ENCODE measurements at regions not wholly inside any gene's neighbourhood (a gene's known extent, or its start where the extent isn't known, plus 50 kb on each side); places are given as distances from the start of the nearest gene placed in this dataset.

- Histone ChIP-seq H2AFZ (ENCODE audit: low read depth, low read length, severe bottlenecking) (no peak overlapping the region), H4K20me1 (ENCODE audit: low read depth, low read length) (no peaks in the 10 kb centered on the region), H3K4me2 (ENCODE audit: low read depth, low read length, poor library complexity, severe bottlenecking) (no peak overlapping the region), H3K4me3 (ENCODE audit: insufficient read depth, low read length, poor library complexity, severe bottlenecking) (no peak overlapping the region), H3K27me3 (ENCODE audit: low read length) (no peaks in the 10 kb centered on the region), H3K79me2 (ENCODE audit: insufficient read depth, low read length) (no peaks in the 10 kb centered on the region), H3K9me3 (ENCODE audit: insufficient read depth, low read length) (no peaks in the 10 kb centered on the region), H3K36me3 (ENCODE audit: low read length) (no peaks in the 10 kb centered on the region), H3K27ac (ENCODE audit: low read depth, low read length) (no peak overlapping the region), H3K9ac (ENCODE audit: low read length) (no peak overlapping the region), H3F3A (ENCODE audit: insufficient read depth) (no peaks in the 10 kb centered on the region), H3K9me2 (replicated peaks; ENCODE audit: insufficient read depth, low read length) (no peaks in the 10 kb centered on the region)
- no peak for TF ChIP-seq EZH2phosphoT487 (conservative IDR thresholded peaks at IDR 0.05; ENCODE audit: low read length)
- TF ChIP-seq, protein P1, sequence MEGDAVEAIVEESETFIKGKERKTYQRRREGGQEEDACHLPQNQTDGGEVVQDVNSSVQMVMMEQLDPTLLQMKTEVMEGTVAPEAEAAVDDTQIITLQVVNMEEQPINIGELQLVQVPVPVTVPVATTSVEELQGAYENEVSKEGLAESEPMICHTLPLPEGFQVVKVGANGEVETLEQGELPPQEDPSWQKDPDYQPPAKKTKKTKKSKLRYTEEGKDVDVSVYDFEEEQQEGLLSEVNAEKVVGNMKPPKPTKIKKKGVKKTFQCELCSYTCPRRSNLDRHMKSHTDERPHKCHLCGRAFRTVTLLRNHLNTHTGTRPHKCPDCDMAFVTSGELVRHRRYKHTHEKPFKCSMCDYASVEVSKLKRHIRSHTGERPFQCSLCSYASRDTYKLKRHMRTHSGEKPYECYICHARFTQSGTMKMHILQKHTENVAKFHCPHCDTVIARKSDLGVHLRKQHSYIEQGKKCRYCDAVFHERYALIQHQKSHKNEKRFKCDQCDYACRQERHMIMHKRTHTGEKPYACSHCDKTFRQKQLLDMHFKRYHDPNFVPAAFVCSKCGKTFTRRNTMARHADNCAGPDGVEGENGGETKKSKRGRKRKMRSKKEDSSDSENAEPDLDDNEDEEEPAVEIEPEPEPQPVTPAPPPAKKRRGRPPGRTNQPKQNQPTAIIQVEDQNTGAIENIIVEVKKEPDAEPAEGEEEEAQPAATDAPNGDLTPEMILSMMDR (IDR thresholded peaks at IDR 0.05; ENCODE audit: insufficient read depth, low read length, poor library complexity, severe bottlenecking) = no peak
These were observed 280.1 kb upstream of the ZFP42 start for GRCh38 chr4:187715466-187715865.

DNA sequence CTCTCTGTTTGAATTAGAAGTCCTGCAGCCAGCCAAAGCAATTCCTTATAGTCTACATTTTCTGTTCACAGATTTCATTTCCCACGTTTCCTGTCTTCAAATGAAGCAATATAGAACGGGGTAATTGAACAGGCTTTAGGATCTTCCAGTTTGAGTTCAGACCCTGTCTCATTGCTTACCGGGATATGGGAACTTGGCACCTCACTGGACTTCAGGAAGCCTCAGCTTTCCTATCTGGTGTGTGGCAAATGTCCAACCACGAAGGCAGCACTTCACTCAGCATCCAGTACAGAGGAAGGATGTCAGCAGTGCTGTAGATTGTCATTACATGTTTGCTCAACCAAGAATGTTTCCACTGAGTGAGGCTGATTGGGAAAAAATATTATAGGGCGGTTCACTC, 271.1 kb upstream of the ZFP42 start:
- Histone ChIP-seq H2AFZ (ENCODE audit: low read depth, low read length, severe bottlenecking) (no peak overlapping the region), H3K79me2 (ENCODE audit: insufficient read depth, low read length) (no peaks in the 10 kb centered on the region), H3K4me3 (ENCODE audit: insufficient read depth, low read length, poor library complexity, severe bottlenecking) (no peak overlapping the region), H3F3A (ENCODE audit: insufficient read depth) (no peaks in the 10 kb centered on the region), H3K9me2 (replicated peaks; ENCODE audit: insufficient read depth, low read length) (no peaks in the 10 kb centered on the region), H3K36me3 (ENCODE audit: low read length) (no peaks in the 10 kb centered on the region), H3K4me2 (ENCODE audit: low read depth, low read length, poor library complexity, severe bottlenecking) (no peak overlapping the region), H3K9ac (ENCODE audit: low read length) (no peak overlapping the region), H3K27ac (ENCODE audit: low read depth, low read length) (no peak overlapping the region), H3K27me3 (ENCODE audit: low read length) (no peaks in the 10 kb centered on the region), H4K20me1 (ENCODE audit: low read depth, low read length) (no peaks in the 10 kb centered on the region), H3K9me3 (ENCODE audit: insufficient read depth, low read length) (no peaks in the 10 kb centered on the region)
- TF ChIP-seq, protein P1 (IDR thresholded peaks at IDR 0.05; ENCODE audit: insufficient read depth, low read length, poor library complexity, severe bottlenecking) = no peak
- TF ChIP-seq EZH2phosphoT487 (conservative IDR thresholded peaks at IDR 0.05; ENCODE audit: low read length) = no peak

GRCh38 chr4:187726485-187726884, 269.1 kb upstream of the ZFP42 start:
- TF ChIP-seq EZH2phosphoT487 (conservative IDR thresholded peaks at IDR 0.05; ENCODE audit: low read length) = no peak
- TF ChIP-seq, protein P1 (IDR thresholded peaks at IDR 0.05; ENCODE audit: insufficient read depth, low read length, poor library complexity, severe bottlenecking) = no peak
- Histone ChIP-seq H3K4me2 (ENCODE audit: low read depth, low read length, poor library complexity, severe bottlenecking) (no peak overlapping the region), H3F3A (ENCODE audit: insufficient read depth) (no peaks in the 10 kb centered on the region), H3K36me3 (ENCODE audit: low read length) (no peaks in the 10 kb centered on the region), H3K9me3 (ENCODE audit: insufficient read depth, low read length) (no peaks in the 10 kb centered on the region), H3K79me2 (ENCODE audit: insufficient read depth, low read length) (no peaks in the 10 kb centered on the region), H2AFZ (ENCODE audit: low read depth, low read length, severe bottlenecking) (no peak overlapping the region), H3K9ac (ENCODE audit: low read length) (no peak overlapping the region), H4K20me1 (ENCODE audit: low read depth, low read length) (no peaks in the 10 kb centered on the region), H3K9me2 (replicated peaks; ENCODE audit: insufficient read depth, low read length) (no peaks in the 10 kb centered on the region), H3K27ac (ENCODE audit: low read depth, low read length) (no peak overlapping the region), H3K27me3 (ENCODE audit: low read length) (no peaks in the 10 kb centered on the region), H3K4me3 (ENCODE audit: insufficient read depth, low read length, poor library complexity, severe bottlenecking) (no peak overlapping the region)

Measured in SU-DHL-6 (cell line).